ENCODE measurements at regions not wholly inside any gene's neighbourhood (a gene's known extent, or its start where the extent isn't known, plus 50 kb on each side); places are given as distances from the start of the nearest gene placed in this dataset.

GRCh38 chr4:145988628-145989027, 50.0 kb upstream of the ZNF827 start:
- TF ChIP-seq, protein P1, sequence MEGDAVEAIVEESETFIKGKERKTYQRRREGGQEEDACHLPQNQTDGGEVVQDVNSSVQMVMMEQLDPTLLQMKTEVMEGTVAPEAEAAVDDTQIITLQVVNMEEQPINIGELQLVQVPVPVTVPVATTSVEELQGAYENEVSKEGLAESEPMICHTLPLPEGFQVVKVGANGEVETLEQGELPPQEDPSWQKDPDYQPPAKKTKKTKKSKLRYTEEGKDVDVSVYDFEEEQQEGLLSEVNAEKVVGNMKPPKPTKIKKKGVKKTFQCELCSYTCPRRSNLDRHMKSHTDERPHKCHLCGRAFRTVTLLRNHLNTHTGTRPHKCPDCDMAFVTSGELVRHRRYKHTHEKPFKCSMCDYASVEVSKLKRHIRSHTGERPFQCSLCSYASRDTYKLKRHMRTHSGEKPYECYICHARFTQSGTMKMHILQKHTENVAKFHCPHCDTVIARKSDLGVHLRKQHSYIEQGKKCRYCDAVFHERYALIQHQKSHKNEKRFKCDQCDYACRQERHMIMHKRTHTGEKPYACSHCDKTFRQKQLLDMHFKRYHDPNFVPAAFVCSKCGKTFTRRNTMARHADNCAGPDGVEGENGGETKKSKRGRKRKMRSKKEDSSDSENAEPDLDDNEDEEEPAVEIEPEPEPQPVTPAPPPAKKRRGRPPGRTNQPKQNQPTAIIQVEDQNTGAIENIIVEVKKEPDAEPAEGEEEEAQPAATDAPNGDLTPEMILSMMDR (IDR thresholded peaks at IDR 0.05): no peak
- no peak for TF ChIP-seq EP300 (IDR thresholded peaks at IDR 0.05)

All from ovary (tissue), 3 donors.